ENCODE measurements at regions not wholly inside any gene's neighbourhood (a gene's known extent, or its start where the extent isn't known, plus 50 kb on each side); places are given as distances from the start of the nearest gene placed in this dataset.

DNA sequence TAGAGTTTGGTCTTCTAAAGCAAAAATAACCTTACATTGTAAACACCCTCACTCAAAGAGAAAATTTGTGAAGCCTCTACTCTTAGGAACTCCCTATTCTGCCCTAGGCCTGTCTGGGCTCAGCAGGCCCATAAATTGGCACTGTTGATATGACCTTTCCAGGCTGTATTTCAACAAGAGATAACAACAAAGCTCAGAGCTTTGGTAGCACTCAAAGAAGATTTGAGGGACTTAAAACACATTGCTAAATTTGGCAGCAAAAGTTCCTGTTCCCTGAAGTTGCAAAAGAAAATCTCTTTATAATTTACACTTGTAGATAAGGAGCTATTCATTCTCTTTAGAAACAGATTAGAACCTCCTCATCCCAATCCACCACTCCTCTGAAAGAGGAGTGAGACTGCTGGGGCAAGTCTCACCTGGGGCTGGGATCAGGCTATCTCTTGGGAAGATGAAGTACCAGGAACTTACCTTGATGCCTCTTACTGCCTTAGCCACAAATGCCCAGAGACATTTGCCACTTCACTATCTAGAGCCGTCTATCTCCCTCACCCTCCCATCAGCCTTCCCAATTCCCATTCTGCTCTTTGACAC, 110.4 kb upstream of the AKIP1 start:
- DNase-seq, result no peak

GRCh38 chr11:8801121-8801520, 109.9 kb upstream of the AKIP1 start:
- no peak for DNase-seq

DNA sequence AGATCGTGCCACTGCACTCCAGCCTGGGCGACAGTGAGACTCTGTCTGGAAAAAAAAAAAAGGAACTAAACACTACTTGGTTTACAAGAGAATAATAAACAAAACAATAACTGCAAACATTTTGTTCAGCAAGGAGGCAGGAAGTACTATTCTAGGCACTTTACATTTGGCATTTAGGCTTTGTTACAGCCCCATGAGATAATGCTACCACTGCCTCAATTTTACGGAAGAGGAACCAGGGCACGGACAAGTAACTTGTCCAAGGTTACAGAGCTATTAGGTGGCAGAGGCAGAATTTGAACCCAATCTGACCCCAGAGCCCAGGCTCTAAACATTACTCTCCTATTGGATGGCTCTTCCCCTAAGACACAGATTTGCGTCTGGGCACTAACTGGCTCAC, 108.7 kb upstream of the AKIP1 start:
- no peak for DNase-seq

GRCh38 chr11:8803973-8804372, 107.0 kb upstream of the AKIP1 start:
- no peak for DNase-seq

DNA sequence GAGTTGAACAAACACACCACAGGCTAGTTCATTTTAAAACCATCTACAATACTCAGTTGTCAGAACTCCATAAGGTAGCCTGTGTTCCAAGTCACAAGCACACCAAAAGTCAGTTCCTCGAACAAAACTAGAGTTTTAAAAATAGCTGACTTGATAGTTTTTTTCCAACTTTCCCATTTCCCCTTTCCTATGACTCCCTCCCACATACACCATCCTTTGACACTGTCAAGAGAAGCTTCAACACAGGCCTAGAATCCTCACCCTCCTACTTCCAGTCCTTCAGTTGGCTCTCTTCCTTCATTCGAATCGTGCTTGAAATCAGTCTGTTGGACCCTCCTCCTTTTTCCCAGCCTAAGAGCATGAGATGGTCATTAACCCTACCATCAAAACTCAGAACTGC, 105.7 kb upstream of the AKIP1 start:
- no peak for DNase-seq

- DNase-seq, result no peak
Measured at GRCh38 chr11:8806974-8807373, 104.0 kb upstream of the AKIP1 start.

- no peak for DNase-seq
Measured at GRCh38 chr11:8807544-8808225, 103.3 kb upstream of the AKIP1 start.

DNA sequence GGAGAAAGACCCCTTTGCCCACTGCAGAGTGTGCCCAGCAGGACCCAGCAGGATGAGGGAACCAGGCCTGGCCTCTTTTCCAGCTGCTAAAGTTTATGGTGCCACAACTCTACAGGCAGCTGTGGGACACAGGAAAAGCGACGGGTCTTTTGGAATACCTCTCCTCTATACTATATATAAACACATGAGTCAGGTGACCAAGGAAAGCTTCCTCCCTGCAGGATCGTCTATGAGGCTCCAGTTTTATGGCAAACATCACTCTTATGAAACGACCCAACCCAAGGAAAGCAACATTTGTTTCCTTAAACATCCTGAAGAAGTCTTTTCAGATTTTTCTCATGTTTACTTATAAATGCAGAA, 102.8 kb upstream of the AKIP1 start:
- DNase-seq, result no peak

DNA sequence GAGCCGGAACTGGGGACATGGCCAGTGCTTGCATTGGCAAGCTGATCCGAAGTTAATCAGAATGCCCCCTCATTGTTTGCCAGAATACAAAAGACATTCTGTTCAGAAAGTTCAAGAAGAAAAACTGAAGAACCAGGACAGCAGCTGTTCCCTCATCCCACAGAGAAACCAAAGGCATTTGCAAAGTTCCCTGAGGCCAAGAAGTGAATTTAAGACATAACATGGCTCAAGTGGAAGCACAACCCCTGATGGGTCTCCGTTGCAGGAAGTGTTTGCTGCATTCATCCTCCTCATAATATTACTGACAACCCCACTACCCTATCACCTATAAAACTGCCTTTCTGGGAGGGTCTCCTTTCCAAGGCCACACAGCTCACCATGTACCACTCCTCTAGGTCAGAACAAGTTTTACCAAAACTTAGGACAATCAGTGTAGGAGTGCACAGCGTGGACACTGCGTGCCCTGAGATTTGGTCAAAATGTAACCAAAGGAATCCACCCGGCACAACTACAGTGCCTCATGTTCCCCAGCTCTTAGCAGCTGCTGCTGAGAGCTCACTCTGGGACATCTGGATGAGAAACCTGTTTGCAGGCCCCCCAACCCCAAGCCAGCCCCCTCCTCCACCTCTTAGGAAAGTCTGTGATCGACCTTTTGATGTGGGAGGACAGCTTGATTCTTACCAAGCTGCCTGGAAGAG, 101.6 kb upstream of the AKIP1 start:
- no peak for DNase-seq

- peak; percentile 70 for DNase-seq
Measured at GRCh38 chr11:8809939-8810539, 101.0 kb upstream of the AKIP1 start.

DNA sequence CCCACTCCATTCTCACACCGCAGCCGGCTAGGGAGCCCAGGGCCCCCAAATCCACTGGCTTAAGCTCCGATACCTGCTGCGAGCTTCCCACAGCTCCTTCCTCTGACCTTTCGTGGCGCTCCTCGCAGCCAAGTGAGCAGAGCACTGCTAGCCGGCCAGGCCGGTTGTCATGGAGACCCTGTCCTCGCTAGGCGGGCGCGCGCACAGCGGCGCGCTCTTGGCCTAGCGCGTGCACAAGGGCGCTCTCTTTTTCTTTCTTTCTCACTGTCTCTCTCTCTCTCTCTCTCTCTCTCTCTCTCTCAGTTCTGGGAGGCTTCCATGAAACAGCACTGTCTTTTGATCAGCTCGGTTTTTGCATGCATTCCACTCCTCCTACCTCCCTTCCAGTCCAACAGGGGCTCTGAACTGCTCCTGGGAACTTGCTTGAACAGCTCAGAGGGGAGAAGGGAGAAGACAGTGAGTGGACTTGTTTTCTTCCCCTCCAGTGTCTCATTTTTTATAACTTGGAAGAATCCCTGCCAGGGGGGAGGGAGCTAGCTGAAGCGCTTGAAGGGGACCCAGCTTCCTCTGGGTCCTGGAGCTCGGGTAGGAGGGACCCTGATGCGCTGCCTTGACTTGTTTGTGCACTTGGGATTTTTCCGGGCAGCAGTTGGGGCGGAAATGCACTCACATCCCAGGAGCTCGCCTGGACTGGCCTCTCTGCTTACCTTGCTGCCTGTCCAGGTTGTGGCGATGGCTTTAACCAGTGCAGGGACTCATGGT, 100.3 kb upstream of the AKIP1 start:
- DNase-seq, result peak; percentile 84

GRCh38 chr11:8811571-8811970, 99.4 kb upstream of the AKIP1 start:
- DNase-seq, result no peak

GRCh38 chr11:8812438-8812837, 98.6 kb upstream of the AKIP1 start:
- no peak for DNase-seq

- peak; percentile 73 for DNase-seq
Measured at GRCh38 chr11:8813658-8814057, 97.3 kb upstream of the AKIP1 start.

GRCh38 chr11:8814209-8814922, 96.6 kb upstream of the AKIP1 start:
- no peak for DNase-seq

DNA sequence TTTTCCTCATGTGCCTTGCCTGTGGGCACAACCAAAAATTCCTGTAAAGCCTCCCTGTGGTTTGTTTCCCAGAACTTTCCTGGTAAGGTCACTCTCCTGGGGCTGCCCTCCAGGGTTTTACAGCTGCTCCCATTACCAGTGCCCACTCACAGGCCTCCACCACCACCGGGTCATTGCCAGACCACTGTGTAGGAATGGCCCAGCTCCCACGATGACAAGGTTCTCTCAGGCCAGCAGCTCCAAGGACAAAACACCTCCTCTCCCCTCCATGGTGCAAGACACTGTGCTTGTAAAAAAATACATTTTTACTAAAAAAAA, 96.1 kb upstream of the AKIP1 start:
- DNase-seq, result no peak

- no peak for DNase-seq
Measured at GRCh38 chr11:8818421-8818820, 92.6 kb upstream of the AKIP1 start.

- no peak for DNase-seq
Measured at GRCh38 chr11:8820401-8820800, 90.6 kb upstream of the AKIP1 start.

DNA sequence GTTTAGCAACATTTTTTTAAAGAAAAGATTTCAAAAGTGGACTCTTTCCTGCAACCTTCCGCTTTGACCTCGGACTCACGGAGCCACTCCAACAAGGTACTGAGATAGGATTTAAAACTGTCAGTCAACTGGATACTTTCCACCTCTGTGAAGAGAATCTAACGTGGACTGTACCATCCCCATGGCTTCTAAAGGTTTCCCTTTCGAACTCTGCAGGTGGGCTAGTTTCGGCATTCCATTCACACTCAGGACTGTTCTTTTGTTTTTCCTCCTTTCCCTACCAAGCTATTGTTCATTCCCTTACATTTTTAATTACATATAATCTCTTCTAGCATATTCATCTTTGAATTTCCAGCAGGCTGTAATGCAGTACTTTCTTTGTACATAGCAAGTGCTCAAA, 88.5 kb upstream of the AKIP1 start:
- no peak for DNase-seq

GRCh38 chr11:8823174-8823742, 87.7 kb upstream of the AKIP1 start:
- DNase-seq, result no peak

GRCh38 chr11:8826139-8826786, 84.7 kb upstream of the AKIP1 start:
- DNase-seq, result no peak

All from NCI-H1105 treated with DMSO at 0.1 percent for 48 hours (cell line).